CD14-positive monocyte (primary cell): ENCODE measurements at regions not wholly inside any gene's neighbourhood (a gene's known extent, or its start where the extent isn't known, plus 50 kb on each side); places are given as distances from the start of the nearest gene placed in this dataset.
"Not testable (repeated sequence)": the region's sequence is repeated elsewhere in the genome, so short reads cannot be mapped to it uniquely, and the experiment has no call there.

Source experiments
- DNase-seq, 3 donors: peaks; one replicate each; pipeline ENCODE4 v3.0.0-alpha.2; 2011 to 2022
- H2AFZ ChIP-seq: 2 replicates; pipeline ENCODE4 v1.6.0; 2012; ENCODE audit warnings: mild to moderate bottlenecking, low read depth, low read length, inconsistent platforms; ENCODE audit not compliant: insufficient read depth, poor library complexity, severe bottlenecking
- H3K27ac ChIP-seq, 2 donors: 1 replicate in 1 of 2; 2 replicates in 1 of 2; pipeline ENCODE4 v1.5.1; 2012 to 2013; ENCODE audit warnings: low read length in 2 of 2, control low read depth in 1 of 2, inconsistent platforms in 1 of 2, low read depth in 1 of 2, mild to moderate bottlenecking in 1 of 2
- H3K27me3 ChIP-seq, 2 donors: one replicate each; pipeline versions ENCODE4 v1.6.0 to v1.6.1; 2011 to 2013; ENCODE audit warnings: low read length in 2 of 2; ENCODE audit not compliant: control insufficient read depth in 2 of 2, insufficient read depth in 2 of 2
- H3K36me3 ChIP-seq, 2 donors: replicated peaks in 1 of 2; 1 replicate in 1 of 2; 2 replicates in 1 of 2; pipeline versions ENCODE4 v1.5.1 to v1.6.1; 2012 to 2013; ENCODE audit warnings: low read length in 2 of 2, control low read depth in 1 of 2, inconsistent platforms in 1 of 2, mild to moderate bottlenecking in 1 of 2; ENCODE audit not compliant: insufficient read depth in 2 of 2, control insufficient read depth in 1 of 2
- H3K4me1 ChIP-seq, 2 donors: 1 replicate in 1 of 2; 2 replicates in 1 of 2; pipeline versions ENCODE4 v1.5.1 to v1.6.1; 2012 to 2013; ENCODE audit warnings: low read length in 2 of 2, control low read depth in 1 of 2, inconsistent platforms in 1 of 2, mild to moderate bottlenecking in 1 of 2, moderate library complexity in 1 of 2; ENCODE audit not compliant: insufficient read depth in 2 of 2, control insufficient read depth in 1 of 2
- H3K4me2 ChIP-seq: replicated peaks from 2 replicates; pipeline ENCODE3; 2012; ENCODE audit warnings: low read length, moderate library complexity, mild to moderate bottlenecking; ENCODE audit not compliant: poor library complexity, severe bottlenecking; ENCODE audit errors: extremely low read depth
- H3K4me3 ChIP-seq, 3 experiments: fragments of 200-600 bp in 1 of 3; sonication (generic) in 1 of 3; replicated peaks in 1 of 3; 1 replicate in 2 of 3; 2 replicates in 1 of 3; pipeline ENCODE4 v1.5.1; 2011 to 2013; ENCODE audit warnings: low read length in 3 of 3, mild to moderate bottlenecking in 3 of 3, control low read depth in 2 of 3, low read depth in 2 of 3, inconsistent platforms in 1 of 3, moderate library complexity in 1 of 3
- H3K79me2 ChIP-seq: 2 replicates; pipeline ENCODE4 v1.6.0; 2012; ENCODE audit warnings: mild to moderate bottlenecking, control low read depth, inconsistent platforms, low read length, moderate library complexity; ENCODE audit not compliant: insufficient read depth
- H3K9ac ChIP-seq: 2 replicates; pipeline ENCODE4 v1.6.0; 2017; ENCODE audit warnings: low read length, mild to moderate bottlenecking; ENCODE audit not compliant: insufficient read depth, poor library complexity, severe bottlenecking
- H3K9me3 ChIP-seq, 2 donors: replicated peaks in 1 of 2; 1 replicate in 1 of 2; 2 replicates in 1 of 2; pipeline versions ENCODE4 v1.5.1 to v1.6.1; 2012 to 2013; ENCODE audit warnings: low read length in 2 of 2, control low read depth in 1 of 2; ENCODE audit not compliant: control insufficient read depth in 1 of 2, insufficient read depth in 1 of 2
- H4K20me1 ChIP-seq: 2 replicates; pipeline ENCODE4 v1.6.0; 2012; ENCODE audit warnings: mild to moderate bottlenecking, low read length, control low read depth, moderate library complexity; ENCODE audit not compliant: insufficient read depth
- H3K27ac Mint-ChIP-seq, 7 donors: one replicate each; pipeline ENCODE4 v1.8.0; 2020; ENCODE audit warnings: mild to moderate bottlenecking in 7 of 7, mixed read lengths in 7 of 7, moderate library complexity in 6 of 7, inconsistent platforms in 2 of 7
- H3K27me3 Mint-ChIP-seq, 3 donors: one replicate each; pipeline ENCODE4 v1.8.0; 2021 to 2022; ENCODE audit warnings: low read depth in 3 of 3, mild to moderate bottlenecking in 3 of 3, mixed read lengths in 3 of 3, moderate library complexity in 3 of 3, inconsistent platforms in 1 of 3
- H3K36me3 Mint-ChIP-seq, 2 donors: one replicate each; pipeline ENCODE4 v1.8.0; 2020; ENCODE audit warnings: mixed read lengths in 2 of 2, inconsistent platforms in 1 of 2, mild to moderate bottlenecking in 1 of 2
- H3K4me1 Mint-ChIP-seq: one replicate; pipeline ENCODE4 v1.8.0; 2020; ENCODE audit warnings: mild to moderate bottlenecking, mixed read lengths
- H3K4me3 Mint-ChIP-seq, 2 donors: one replicate each; pipeline ENCODE4 v1.8.0; 2020; ENCODE audit warnings: mild to moderate bottlenecking in 2 of 2, mixed read lengths in 2 of 2, moderate library complexity in 1 of 2
- H3K9me3 Mint-ChIP-seq, 7 donors: one replicate each; pipeline ENCODE4 v1.8.0; 2020 to 2022; ENCODE audit warnings: mixed read lengths in 7 of 7, mild to moderate bottlenecking in 6 of 7, moderate library complexity in 6 of 7, inconsistent platforms in 2 of 7
- CTCF ChIP-seq: fragments of 200-600 bp; IDR thresholded peaks from one replicate; pipeline ENCODE4 v1.8.0; 2022; ENCODE audit warnings: antibody characterized with exemption, mild to moderate bottlenecking
- WGBS: methylation state at CpG from one replicate; pipeline ENCODE4 v1.1.5; 2013; ENCODE audit warnings: missing lambda C conversion rate; ENCODE audit not compliant: insufficient coverage; 5-methylcytosine and 5-hydroxymethylcytosine counted together
- intact Hi-C, 2 donors: fragments of 100-400 bp; cut with micrococcal nuclease; formaldehyde crosslinking; loops; one replicate each; pipeline versions ENCODE4 v1.15.0 to v1.15.1; 2023

GRCh38 chr7:119643558-119643957 is 629.4 kb upstream of the KCND2 start:
- H3K4me3 ChIP-seq = no peak overlapping the region
- Mint-ChIP-seq H3K9me3 (peaks cover 0 to 11% (median 3%) of the 10 kb centered on the region in 7 donors), H3K36me3 (no peaks in the 10 kb centered on the region), H3K4me1 (no peaks in the 10 kb centered on the region), H3K4me3 (no peak overlapping the region), H3K27ac (no peak overlapping the region), H3K27me3 (no peaks in the 10 kb centered on the region)
- no peaks in the 10 kb centered on the region for H3K27me3 ChIP-seq
- WGBS = no CpG with 5 or more reads among the region's 6 CpGs
- H3K79me2 ChIP-seq = no peaks in the 10 kb centered on the region
- peaks cover 0 to 3% of the 10 kb centered on the region in 2 donors for H3K9me3 ChIP-seq
- H4K20me1 ChIP-seq = no peaks in the 10 kb centered on the region
- H3K4me1 ChIP-seq = no peaks in the 10 kb centered on the region
- no peak for TF ChIP-seq CTCF
- H3K36me3 ChIP-seq = no peaks in the 10 kb centered on the region
- intact Hi-C loops = no loop called here
- H3K9ac ChIP-seq = no peak overlapping the region
- no peak overlapping the region for H3K4me2 ChIP-seq
- no peak overlapping the region for H3K27ac ChIP-seq
- no peak for DNase-seq
- H2AFZ ChIP-seq = no peak overlapping the region

DNA sequence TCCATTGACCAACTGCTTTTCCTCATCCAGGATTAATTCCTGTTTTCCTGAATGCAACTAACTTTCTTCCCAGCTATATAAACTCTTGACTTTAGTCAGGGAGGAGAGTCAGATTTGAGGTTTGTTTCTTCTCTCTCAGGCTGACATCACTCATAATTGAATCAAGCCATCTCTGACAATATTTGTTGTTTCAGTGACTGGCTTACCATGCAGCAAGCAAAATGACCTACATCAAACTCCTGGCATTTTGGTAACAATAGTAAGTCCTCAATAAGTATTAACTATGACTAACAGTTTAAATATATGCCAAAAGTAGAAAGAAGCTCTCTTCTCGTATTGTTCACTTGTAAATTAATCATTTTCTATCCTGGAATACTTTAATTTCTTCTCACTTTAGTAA is 625.7 kb upstream of the KCND2 start:
- DNase-seq = no peak
- H3K4me1 Mint-ChIP-seq = no peaks in the 10 kb centered on the region
- no peaks in the 10 kb centered on the region for H3K36me3 ChIP-seq
- WGBS = no CpG with 5 or more reads among the region's 1 CpG
- no peaks in the 10 kb centered on the region for H3K4me1 ChIP-seq
- H3K27ac Mint-ChIP-seq = no peak overlapping the region
- H3K4me3 Mint-ChIP-seq = no peak overlapping the region
- H3K9me3 Mint-ChIP-seq = peaks cover 0 to 11% (median 3%) of the 10 kb centered on the region in 7 donors
- H3K4me2 ChIP-seq = no peak overlapping the region
- no peak for TF ChIP-seq CTCF
- H3K9ac ChIP-seq = no peak overlapping the region
- no peaks in the 10 kb centered on the region for H3K27me3 ChIP-seq
- H2AFZ ChIP-seq = no peak overlapping the region
- H3K36me3 Mint-ChIP-seq = no peaks in the 10 kb centered on the region
- H3K27ac ChIP-seq = no peak overlapping the region
- H3K4me3 ChIP-seq = no peak overlapping the region
- no peaks in the 10 kb centered on the region for H4K20me1 ChIP-seq
- H3K27me3 Mint-ChIP-seq = no peaks in the 10 kb centered on the region
- no peaks in the 10 kb centered on the region for H3K79me2 ChIP-seq
- peaks cover 0 to 3% of the 10 kb centered on the region in 2 donors for H3K9me3 ChIP-seq
- intact Hi-C loops = no loop called here

DNA sequence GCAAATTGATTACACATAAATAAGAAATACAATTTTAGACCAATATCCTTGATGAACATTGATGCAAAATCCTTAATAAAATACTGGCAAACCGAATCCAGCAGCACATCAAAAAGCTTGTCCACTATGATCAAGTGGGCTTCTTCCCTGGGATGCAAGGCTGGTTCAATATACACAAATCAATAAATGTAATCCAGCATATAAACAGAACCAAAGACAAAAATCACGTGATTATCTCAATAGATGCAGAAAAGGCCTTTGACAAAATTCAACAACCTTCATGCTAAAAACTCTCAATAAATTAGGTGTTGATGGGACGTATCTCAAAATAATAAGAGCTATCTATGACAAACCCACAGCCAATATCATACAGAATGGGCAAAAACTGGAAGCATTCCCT is 624.2 kb upstream of the KCND2 start:
- H3K27ac ChIP-seq, DNase-seq, H3K36me3 ChIP-seq, intact Hi-C loops, H4K20me1 ChIP-seq, H3K4me1 Mint-ChIP-seq, H3K36me3 Mint-ChIP-seq, H3K4me2 ChIP-seq, H3K79me2 ChIP-seq, H2AFZ ChIP-seq, H3K4me1 ChIP-seq, H3K4me3 ChIP-seq, H3K27ac Mint-ChIP-seq, H3K9me3 ChIP-seq, H3K27me3 ChIP-seq, H3K9ac ChIP-seq, H3K27me3 Mint-ChIP-seq, H3K4me3 Mint-ChIP-seq: not testable (repeated sequence)
- no CpG with 5 or more reads among the region's 3 CpGs for WGBS
- peaks cover 0 to 13% (median 3%) of the 10 kb centered on the region in 7 donors for H3K9me3 Mint-ChIP-seq
